ENCODE measurements at regions not wholly inside any gene's neighbourhood (a gene's known extent, or its start where the extent isn't known, plus 50 kb on each side); places are given as distances from the start of the nearest gene placed in this dataset.

DNA sequence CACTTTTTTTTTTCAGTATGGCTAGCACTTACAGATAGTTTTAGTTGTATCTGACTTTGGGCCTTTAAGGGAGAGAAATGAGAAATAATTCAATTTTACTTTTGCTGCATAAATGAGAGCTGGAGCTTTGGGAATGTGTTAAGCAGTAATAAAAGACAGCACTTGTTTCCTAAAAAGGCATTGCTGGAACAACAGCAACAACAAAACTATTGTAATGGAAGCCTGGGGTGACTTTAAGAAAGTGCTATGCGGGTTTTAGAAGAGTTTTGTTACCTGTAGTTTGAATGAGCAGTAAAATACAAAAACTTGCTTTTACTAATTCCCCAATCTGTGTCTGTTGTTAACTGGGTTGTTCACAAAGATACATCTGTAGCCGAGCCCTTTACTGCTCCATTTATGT is 774.0 kb upstream of the ARPP21 start:
- Histone ChIP-seq H3K4me3 (no peak overlapping the region), H3K36me3 (ENCODE audit: insufficient read depth) (no peaks in the 10 kb centered on the region), H3K4me1 (ENCODE audit: insufficient read depth) (peaks cover 6% of the 10 kb centered on the region), H3K79me2 (replicated peaks; ENCODE audit: insufficient read depth) (no peaks in the 10 kb centered on the region), H3K4me2 (peak overlapping the region; percentile 13; the same call in 1 of the 2 replicates), H3K9me2 (ENCODE audit: insufficient read depth) (no peaks in the 10 kb centered on the region), H3F3A (replicated peaks; ENCODE audit: low read depth) (no peaks in the 10 kb centered on the region), H4K20me1 (replicated peaks; ENCODE audit: insufficient read depth) (no peaks in the 10 kb centered on the region), H3K27me3 (ENCODE audit: insufficient read depth) (no peaks in the 10 kb centered on the region), H3K27ac (ENCODE audit: low read depth) (peak overlapping the region; percentile 60; the same call in 1 of the 2 replicates), H2AFZ (no peak overlapping the region)
- TF ChIP-seq, protein P1, sequence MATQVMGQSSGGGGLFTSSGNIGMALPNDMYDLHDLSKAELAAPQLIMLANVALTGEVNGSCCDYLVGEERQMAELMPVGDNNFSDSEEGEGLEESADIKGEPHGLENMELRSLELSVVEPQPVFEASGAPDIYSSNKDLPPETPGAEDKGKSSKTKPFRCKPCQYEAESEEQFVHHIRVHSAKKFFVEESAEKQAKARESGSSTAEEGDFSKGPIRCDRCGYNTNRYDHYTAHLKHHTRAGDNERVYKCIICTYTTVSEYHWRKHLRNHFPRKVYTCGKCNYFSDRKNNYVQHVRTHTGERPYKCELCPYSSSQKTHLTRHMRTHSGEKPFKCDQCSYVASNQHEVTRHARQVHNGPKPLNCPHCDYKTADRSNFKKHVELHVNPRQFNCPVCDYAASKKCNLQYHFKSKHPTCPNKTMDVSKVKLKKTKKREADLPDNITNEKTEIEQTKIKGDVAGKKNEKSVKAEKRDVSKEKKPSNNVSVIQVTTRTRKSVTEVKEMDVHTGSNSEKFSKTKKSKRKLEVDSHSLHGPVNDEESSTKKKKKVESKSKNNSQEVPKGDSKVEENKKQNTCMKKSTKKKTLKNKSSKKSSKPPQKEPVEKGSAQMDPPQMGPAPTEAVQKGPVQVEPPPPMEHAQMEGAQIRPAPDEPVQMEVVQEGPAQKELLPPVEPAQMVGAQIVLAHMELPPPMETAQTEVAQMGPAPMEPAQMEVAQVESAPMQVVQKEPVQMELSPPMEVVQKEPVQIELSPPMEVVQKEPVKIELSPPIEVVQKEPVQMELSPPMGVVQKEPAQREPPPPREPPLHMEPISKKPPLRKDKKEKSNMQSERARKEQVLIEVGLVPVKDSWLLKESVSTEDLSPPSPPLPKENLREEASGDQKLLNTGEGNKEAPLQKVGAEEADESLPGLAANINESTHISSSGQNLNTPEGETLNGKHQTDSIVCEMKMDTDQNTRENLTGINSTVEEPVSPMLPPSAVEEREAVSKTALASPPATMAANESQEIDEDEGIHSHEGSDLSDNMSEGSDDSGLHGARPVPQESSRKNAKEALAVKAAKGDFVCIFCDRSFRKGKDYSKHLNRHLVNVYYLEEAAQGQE (IDR thresholded peaks at IDR 0.05; ENCODE audit: unreplicated experiment), result no peak
- no peak for TF ChIP-seq ZNF114 (CRISPR knock-in tag; IDR thresholded peaks at IDR 0.05)
- no peak for TF ChIP-seq NANOG (IDR thresholded peaks at IDR 0.05; ENCODE audit: borderline replicate concordance)
- no peak for TF ChIP-seq EZH2phosphoT487 (IDR thresholded peaks at IDR 0.05; ENCODE audit: unreplicated experiment)
- no peak for TF ChIP-seq POLR2AphosphoS5 (IDR thresholded peaks at IDR 0.05; ENCODE audit: low read depth)
- no peak for TF ChIP-seq JUNB (IDR thresholded peaks at IDR 0.05; ENCODE audit: unreplicated experiment)
- TF ChIP-seq, protein P2, sequence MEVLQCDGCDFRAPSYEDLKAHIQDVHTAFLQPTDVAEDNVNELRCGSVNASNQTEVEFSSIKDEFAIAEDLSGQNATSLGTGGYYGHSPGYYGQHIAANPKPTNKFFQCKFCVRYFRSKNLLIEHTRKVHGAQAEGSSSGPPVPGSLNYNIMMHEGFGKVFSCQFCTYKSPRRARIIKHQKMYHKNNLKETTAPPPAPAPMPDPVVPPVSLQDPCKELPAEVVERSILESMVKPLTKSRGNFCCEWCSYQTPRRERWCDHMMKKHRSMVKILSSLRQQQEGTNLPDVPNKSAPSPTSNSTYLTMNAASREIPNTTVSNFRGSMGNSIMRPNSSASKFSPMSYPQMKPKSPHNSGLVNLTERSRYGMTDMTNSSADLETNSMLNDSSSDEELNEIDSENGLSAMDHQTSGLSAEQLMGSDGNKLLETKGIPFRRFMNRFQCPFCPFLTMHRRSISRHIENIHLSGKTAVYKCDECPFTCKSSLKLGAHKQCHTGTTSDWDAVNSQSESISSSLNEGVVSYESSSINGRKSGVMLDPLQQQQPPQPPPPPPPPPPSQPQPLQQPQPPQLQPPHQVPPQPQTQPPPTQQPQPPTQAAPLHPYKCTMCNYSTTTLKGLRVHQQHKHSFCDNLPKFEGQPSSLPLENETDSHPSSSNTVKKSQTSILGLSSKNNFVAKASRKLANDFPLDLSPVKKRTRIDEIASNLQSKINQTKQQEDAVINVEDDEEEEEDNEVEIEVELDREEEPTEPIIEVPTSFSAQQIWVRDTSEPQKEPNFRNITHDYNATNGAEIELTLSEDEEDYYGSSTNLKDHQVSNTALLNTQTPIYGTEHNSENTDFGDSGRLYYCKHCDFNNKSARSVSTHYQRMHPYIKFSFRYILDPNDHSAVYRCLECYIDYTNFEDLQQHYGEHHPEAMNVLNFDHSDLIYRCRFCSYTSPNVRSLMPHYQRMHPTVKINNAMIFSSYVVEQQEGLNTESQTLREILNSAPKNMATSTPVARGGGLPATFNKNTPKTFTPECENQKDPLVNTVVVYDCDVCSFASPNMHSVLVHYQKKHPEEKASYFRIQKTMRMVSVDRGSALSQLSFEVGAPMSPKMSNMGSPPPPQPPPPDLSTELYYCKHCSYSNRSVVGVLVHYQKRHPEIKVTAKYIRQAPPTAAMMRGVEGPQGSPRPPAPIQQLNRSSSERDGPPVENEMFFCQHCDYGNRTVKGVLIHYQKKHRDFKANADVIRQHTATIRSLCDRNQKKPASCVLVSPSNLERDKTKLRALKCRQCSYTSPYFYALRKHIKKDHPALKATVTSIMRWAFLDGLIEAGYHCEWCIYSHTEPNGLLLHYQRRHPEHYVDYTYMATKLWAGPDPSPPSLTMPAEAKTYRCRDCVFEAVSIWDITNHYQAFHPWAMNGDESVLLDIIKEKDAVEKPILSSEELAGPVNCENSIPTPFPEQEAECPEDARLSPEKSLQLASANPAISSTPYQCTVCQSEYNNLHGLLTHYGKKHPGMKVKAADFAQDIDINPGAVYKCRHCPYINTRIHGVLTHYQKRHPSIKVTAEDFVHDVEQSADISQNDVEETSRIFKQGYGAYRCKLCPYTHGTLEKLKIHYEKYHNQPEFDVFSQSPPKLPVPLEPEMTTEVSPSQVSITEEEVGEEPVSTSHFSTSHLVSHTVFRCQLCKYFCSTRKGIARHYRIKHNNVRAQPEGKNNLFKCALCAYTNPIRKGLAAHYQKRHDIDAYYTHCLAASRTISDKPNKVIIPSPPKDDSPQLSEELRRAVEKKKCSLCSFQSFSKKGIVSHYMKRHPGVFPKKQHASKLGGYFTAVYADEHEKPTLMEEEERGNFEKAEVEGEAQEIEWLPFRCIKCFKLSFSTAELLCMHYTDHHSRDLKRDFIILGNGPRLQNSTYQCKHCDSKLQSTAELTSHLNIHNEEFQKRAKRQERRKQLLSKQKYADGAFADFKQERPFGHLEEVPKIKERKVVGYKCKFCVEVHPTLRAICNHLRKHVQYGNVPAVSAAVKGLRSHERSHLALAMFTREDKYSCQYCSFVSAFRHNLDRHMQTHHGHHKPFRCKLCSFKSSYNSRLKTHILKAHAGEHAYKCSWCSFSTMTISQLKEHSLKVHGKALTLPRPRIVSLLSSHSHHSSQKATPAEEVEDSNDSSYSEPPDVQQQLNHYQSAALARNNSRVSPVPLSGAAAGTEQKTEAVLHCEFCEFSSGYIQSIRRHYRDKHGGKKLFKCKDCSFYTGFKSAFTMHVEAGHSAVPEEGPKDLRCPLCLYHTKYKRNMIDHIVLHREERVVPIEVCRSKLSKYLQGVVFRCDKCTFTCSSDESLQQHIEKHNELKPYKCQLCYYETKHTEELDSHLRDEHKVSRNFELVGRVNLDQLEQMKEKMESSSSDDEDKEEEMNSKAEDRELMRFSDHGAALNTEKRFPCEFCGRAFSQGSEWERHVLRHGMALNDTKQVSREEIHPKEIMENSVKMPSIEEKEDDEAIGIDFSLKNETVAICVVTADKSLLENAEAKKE (CRISPR knock-in tag; IDR thresholded peaks at IDR 0.05), result no peak
- no peak for TF ChIP-seq CREB1 (CRISPR knock-in tag; IDR thresholded peaks at IDR 0.05; ENCODE audit: low read depth)
- TF ChIP-seq, protein P3, sequence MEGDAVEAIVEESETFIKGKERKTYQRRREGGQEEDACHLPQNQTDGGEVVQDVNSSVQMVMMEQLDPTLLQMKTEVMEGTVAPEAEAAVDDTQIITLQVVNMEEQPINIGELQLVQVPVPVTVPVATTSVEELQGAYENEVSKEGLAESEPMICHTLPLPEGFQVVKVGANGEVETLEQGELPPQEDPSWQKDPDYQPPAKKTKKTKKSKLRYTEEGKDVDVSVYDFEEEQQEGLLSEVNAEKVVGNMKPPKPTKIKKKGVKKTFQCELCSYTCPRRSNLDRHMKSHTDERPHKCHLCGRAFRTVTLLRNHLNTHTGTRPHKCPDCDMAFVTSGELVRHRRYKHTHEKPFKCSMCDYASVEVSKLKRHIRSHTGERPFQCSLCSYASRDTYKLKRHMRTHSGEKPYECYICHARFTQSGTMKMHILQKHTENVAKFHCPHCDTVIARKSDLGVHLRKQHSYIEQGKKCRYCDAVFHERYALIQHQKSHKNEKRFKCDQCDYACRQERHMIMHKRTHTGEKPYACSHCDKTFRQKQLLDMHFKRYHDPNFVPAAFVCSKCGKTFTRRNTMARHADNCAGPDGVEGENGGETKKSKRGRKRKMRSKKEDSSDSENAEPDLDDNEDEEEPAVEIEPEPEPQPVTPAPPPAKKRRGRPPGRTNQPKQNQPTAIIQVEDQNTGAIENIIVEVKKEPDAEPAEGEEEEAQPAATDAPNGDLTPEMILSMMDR (conservative IDR thresholded peaks at IDR 0.05; ENCODE audit: low read depth in 2 of 2), result no peak
- no peak for TF ChIP-seq ZNF331 (CRISPR knock-in tag; IDR thresholded peaks at IDR 0.05; ENCODE audit: low read depth)
- TF ChIP-seq EZH2 (IDR thresholded peaks at IDR 0.05; ENCODE audit: low read depth, unreplicated experiment), result no peak
- peak overlapping the region; percentile 82 for H3K27ac Mint-ChIP-seq
- H3K4me3 Mint-ChIP-seq, result no peak overlapping the region
- DNase-seq (ENCODE audit: low spot score) (peak; percentile 42), ATAC-seq (peak; percentile 80)
- no peaks in the 10 kb centered on the region for H3K27me3 Mint-ChIP-seq (ENCODE audit: insufficient read depth, low read depth, poor library complexity)
- H3K9me3 Mint-ChIP-seq, result no peaks in the 10 kb centered on the region; the same call in 2 of the 3 replicates
- H3K36me3 Mint-ChIP-seq (ENCODE audit: low read depth), result no peaks in the 10 kb centered on the region
- peaks cover 22% of the 10 kb centered on the region for H3K4me1 Mint-ChIP-seq

Data from GM23338 (cell line).